IPS-15b (cell line): ENCODE measurements at regions not wholly inside any gene's neighbourhood (a gene's known extent, or its start where the extent isn't known, plus 50 kb on each side); places are given as distances from the start of the nearest gene placed in this dataset.
A peak's percentile ranks its signal among the peaks of the same experiment; 100 is the strongest.

ENCODE experiments used
- H3K27me3 ChIP-seq: one replicate; pipeline ENCODE4 v1.6.1; 2013; ENCODE audit warnings: low read length; ENCODE audit not compliant: control insufficient read depth, insufficient read depth
- H3K36me3 ChIP-seq: one replicate; pipeline ENCODE4 v1.6.1; 2013; ENCODE audit warnings: low read length; ENCODE audit not compliant: control insufficient read depth, insufficient read depth
- H3K4me1 ChIP-seq: one replicate; pipeline ENCODE4 v1.6.1; 2013; ENCODE audit warnings: mild to moderate bottlenecking, low read length; ENCODE audit not compliant: control insufficient read depth, insufficient read depth
- H3K4me3 ChIP-seq: one replicate; pipeline ENCODE4 v1.5.1; 2013; ENCODE audit warnings: low read depth, low read length
- H3K9ac ChIP-seq: one replicate; pipeline ENCODE4 v1.6.1; 2013; ENCODE audit warnings: low read depth, mild to moderate bottlenecking, low read length
- H3K9me3 ChIP-seq: one replicate; pipeline ENCODE4 v1.6.1; 2013; ENCODE audit warnings: mild to moderate bottlenecking, low read length; ENCODE audit not compliant: control insufficient read depth, insufficient read depth

DNA sequence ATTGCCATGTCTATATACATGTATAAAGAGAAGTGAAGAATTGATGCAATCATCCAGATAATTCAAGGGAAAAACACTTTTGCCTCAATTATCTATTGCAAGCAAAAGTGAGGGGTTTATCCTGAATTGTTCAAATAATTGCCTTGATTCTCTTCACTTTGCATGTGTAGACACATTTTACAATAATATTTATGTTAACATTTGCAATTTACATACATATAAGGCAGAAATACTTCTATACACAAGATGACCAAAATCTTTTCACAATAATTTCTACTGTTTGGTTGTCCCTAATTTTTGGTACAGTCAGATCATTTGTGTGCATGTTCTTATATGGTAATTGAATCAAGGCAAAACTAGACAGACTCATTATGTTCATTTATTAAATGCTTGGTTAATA is 285.3 kb upstream of the TMEM161B start:
- H3K36me3 ChIP-seq = no peaks in the 10 kb centered on the region
- no peaks in the 10 kb centered on the region for H3K9me3 ChIP-seq
- H3K27me3 ChIP-seq = no peaks in the 10 kb centered on the region

DNA sequence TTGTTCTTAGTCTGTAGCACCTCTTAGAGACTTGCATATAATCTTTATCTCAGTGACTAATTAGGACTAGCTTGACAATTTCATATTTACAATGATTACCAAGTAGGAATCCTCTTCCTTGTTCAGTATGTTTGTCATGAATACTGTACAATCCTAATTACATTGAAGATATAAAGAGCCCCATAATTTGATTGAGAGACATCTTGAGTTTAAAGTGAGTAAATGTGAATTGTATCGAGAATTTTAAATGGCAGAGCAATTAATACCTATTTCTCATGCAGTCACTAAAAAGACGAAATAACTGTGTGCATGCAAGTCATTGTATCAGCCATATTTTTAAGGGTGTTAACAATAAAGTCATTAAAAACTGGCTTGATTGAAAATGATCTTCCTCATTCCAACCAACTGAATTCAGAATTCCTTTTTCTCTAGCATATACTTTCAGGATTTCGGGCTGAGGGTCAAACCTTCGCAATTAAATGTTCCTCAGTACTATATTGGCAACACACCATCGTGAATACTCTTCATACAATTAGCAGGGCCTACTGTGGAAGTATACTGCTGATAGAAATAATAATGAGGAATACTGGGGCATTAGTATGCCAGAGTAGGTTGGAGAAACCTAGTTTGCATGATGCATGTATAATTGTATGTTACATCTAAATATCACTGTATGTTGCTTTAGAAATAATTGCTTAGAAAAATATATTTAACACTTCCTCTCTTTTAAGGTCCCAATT is 284.7 kb upstream of the TMEM161B start:
- H3K36me3 ChIP-seq = no peaks in the 10 kb centered on the region
- no peak overlapping the region for H3K9ac ChIP-seq
- no peaks in the 10 kb centered on the region for H3K9me3 ChIP-seq
- H3K27me3 ChIP-seq = no peaks in the 10 kb centered on the region
- peaks cover 16% of the 10 kb centered on the region for H3K4me1 ChIP-seq
- H3K4me3 ChIP-seq = no peak overlapping the region

More for the DNA sequence above, 285.3 kb upstream of the TMEM161B start:
- no peak overlapping the region for H3K9ac ChIP-seq
- peaks cover 16% of the 10 kb centered on the region for H3K4me1 ChIP-seq
- H3K4me3 ChIP-seq = no peak overlapping the region

DNA sequence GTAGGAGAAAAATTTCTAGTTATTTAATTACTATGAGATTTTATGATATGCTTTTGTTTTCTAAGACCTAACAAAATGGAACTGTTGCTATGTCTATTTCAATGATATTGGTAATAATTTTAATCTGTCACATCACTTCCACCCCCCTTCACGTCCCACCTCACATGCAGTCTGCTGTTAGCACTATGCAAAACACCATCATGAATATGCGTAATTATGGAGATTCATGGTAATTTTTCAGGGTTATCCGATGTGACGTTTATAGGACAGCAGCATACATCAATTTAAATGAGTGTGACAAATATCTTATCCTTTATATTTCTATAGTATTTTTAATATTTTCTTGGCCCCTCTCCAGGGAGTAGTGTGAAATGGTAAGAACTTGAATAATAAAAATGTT is 283.8 kb upstream of the TMEM161B start:
- Histone ChIP-seq H3K36me3 (no peaks in the 10 kb centered on the region), H3K27me3 (no peaks in the 10 kb centered on the region), H3K4me3 (no peak overlapping the region), H3K9me3 (no peaks in the 10 kb centered on the region), H3K9ac (no peak overlapping the region), H3K4me1 (peaks cover 16% of the 10 kb centered on the region)

DNA sequence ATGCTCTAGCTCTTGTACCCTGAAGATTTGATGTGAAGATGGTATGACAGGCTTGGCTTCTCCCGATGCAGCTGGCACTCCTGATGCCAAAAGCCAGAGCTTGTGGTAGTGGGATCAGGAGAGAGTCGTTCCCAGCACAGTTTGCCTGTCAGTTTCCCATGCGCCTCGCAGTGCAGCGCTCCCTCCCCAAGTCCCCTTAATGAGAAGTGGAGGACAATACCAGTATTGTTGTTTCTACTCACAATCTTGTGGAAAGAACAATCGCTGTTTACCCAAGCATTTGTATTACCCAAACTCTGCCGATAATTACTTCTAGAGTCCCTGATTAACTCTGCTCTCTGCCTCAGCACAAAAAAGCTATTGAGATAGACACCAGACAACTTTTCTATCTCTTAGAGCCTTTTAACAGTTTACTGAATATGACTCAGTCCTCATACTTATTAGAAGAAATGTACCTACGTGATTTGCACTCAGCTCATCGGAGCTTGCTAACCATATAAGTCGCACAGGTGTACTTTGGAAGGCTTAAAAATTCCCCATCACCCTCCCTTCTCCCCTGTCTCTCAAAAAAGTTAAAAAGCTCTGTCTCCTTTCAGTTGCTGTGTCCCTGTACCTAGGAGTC is 283.2 kb upstream of the TMEM161B start:
- H3K9ac ChIP-seq = no peak overlapping the region
- no peaks in the 10 kb centered on the region for H3K27me3 ChIP-seq
- no peaks in the 10 kb centered on the region for H3K36me3 ChIP-seq
- H3K9me3 ChIP-seq = no peaks in the 10 kb centered on the region
- no peak overlapping the region for H3K4me3 ChIP-seq
- peaks cover 16% of the 10 kb centered on the region for H3K4me1 ChIP-seq

DNA sequence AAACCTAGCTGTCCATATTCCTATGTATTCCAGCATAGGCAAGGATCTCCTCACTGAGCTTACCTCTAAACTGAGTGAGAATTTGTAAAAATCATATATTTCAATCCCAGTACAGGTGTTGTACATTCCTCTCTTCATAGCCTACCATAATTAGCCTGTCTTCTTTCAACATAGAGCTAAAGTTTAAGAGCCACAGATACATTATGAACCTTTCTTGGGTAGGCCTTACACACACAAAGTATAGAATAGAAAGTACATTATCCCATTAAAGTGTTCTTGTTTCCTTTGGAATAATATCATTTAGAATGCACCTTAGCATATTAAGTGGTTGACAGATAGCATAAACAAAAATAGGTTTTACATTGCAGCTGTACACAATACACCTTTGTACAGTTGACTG is 282.1 kb upstream of the TMEM161B start:
- Histone ChIP-seq H3K27me3 (no peaks in the 10 kb centered on the region), H3K36me3 (no peaks in the 10 kb centered on the region), H3K4me3 (no peak overlapping the region), H3K4me1 (peaks cover 9% of the 10 kb centered on the region), H3K9ac (no peak overlapping the region), H3K9me3 (no peaks in the 10 kb centered on the region)

DNA sequence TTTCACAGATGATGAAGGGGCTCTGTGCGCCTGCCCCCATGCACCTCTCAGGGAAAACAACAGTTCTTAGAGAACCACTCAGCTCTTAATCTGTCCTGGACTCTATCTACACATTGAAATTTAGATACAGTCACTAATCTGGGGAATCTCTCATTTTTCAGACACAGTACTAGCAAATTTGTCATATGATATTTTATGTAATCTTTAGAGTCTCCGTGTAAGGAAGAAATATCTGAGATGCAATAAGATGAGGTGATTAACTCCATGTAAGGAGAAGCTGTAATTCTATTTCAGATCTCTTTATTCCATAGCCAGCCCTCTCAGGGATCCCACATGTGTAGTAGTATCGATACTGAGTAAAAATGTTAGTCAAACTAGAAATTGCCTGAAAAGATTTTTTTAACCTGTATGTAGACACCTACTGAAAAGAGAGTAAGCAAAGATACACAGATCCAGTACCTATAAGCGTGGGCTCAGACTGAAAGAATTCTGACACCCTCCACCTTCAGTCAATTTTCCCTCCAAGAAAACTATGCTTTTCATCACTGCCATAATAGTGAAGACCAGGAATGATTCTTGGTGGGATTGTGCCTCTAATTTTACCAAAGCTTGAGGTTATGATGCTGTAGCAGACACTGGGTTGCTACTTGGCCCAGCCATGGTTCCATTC is 279.6 kb upstream of the TMEM161B start:
- H3K9me3 ChIP-seq = no peaks in the 10 kb centered on the region
- H3K36me3 ChIP-seq = no peaks in the 10 kb centered on the region
- no peak overlapping the region for H3K4me3 ChIP-seq
- no peaks in the 10 kb centered on the region for H3K27me3 ChIP-seq
- H3K4me1 ChIP-seq = peaks cover 5% of the 10 kb centered on the region
- no peak overlapping the region for H3K9ac ChIP-seq

DNA sequence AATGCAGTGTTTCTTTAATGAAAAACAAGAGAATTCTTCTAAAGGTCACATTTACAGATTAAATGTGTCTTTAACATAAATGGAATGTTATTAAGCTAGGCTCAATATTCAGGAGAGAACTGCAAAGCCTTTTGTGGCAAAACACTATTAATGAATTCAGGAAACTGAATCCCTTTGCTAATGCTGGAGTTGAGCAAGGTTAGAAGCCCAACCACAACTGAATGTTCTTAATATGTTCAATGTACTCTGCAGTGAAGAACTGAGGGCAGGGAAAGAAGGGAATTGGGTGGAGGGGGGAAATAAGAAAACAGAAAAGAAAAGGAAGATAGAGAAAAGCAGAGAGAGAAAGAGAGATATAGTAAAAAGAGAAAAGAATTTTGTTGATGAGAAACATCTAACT is 276.7 kb upstream of the TMEM161B start:
- H3K9ac ChIP-seq = no peak overlapping the region
- H3K4me1 ChIP-seq = peaks cover 3% of the 10 kb centered on the region
- H3K9me3 ChIP-seq = no peaks in the 10 kb centered on the region
- H3K27me3 ChIP-seq = no peaks in the 10 kb centered on the region
- H3K4me3 ChIP-seq = no peak overlapping the region
- no peaks in the 10 kb centered on the region for H3K36me3 ChIP-seq

DNA sequence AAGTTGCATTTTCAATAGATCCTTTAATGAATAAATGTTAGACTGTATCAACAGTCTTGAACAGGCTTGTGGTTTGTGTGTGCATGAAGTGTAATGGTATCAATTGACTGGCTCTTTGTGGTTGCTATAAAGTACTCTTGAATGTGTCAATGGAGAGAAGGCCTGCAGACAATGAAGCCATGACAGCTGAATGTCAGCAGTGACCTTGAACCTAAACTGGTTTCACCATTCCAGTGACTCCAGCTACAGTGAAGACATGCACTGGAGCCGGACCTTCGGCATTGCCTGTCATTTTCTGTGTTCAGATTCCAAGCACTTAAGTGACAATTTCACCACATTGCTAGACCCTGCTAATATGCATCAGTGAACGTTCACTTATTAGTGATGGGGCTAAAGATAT is 276.0 kb upstream of the TMEM161B start:
- no peaks in the 10 kb centered on the region for H3K36me3 ChIP-seq
- H3K27me3 ChIP-seq = no peaks in the 10 kb centered on the region
- H3K9ac ChIP-seq = no peak overlapping the region
- H3K9me3 ChIP-seq = no peaks in the 10 kb centered on the region
- no peak overlapping the region for H3K4me3 ChIP-seq
- H3K4me1 ChIP-seq = peaks cover 5% of the 10 kb centered on the region

DNA sequence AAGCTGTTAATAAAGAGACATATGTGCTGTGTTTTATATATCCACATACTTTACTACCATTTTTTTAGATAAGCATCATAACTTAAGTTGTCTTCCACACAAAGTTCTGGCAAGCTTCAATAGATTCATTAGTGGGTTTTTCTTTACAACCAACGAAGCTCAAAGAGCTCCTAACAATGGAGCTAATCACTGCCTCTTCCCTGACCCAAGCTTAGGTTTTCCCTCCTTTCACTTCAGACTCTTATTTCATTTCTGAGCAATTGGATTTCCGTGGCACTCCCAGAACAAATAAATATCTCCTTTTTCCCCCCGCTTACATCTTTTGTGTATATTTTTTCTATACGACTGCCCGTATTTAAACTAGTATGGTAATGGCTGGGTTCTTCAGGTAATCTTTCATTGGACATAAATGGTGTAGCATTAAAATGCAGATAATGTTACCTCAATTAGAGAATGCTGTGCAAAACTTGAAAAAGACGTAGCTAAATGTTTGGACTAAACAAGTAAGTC is 275.5 kb upstream of the TMEM161B start:
- no peaks in the 10 kb centered on the region for H3K9me3 ChIP-seq
- peaks cover 5% of the 10 kb centered on the region for H3K4me1 ChIP-seq
- no peaks in the 10 kb centered on the region for H3K27me3 ChIP-seq
- no peak overlapping the region for H3K4me3 ChIP-seq
- H3K36me3 ChIP-seq = no peaks in the 10 kb centered on the region
- no peak overlapping the region for H3K9ac ChIP-seq

DNA sequence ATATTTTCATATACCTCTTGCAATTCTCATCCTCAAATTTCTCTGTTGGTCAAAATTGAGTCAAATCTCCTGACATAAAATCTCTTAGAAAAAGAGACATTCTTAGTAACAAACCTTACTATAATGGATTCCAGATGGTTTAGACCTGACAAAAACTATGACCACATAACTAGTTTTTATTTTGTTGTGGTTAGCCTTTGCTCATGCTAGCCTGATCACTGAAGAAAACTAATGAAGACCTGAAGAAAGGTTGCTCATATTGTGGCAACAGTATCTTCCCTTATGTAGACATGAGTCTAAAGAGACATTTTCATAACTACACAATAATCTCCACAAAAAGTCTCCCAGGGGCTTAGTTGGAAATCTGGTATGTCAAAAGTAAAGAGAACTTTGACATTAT is 274.1 kb upstream of the TMEM161B start:
- no peaks in the 10 kb centered on the region for H3K36me3 ChIP-seq
- no peaks in the 10 kb centered on the region for H3K27me3 ChIP-seq
- H3K9me3 ChIP-seq = no peaks in the 10 kb centered on the region
- no peak overlapping the region for H3K9ac ChIP-seq
- H3K4me1 ChIP-seq = peaks cover 5% of the 10 kb centered on the region
- no peak overlapping the region for H3K4me3 ChIP-seq

DNA sequence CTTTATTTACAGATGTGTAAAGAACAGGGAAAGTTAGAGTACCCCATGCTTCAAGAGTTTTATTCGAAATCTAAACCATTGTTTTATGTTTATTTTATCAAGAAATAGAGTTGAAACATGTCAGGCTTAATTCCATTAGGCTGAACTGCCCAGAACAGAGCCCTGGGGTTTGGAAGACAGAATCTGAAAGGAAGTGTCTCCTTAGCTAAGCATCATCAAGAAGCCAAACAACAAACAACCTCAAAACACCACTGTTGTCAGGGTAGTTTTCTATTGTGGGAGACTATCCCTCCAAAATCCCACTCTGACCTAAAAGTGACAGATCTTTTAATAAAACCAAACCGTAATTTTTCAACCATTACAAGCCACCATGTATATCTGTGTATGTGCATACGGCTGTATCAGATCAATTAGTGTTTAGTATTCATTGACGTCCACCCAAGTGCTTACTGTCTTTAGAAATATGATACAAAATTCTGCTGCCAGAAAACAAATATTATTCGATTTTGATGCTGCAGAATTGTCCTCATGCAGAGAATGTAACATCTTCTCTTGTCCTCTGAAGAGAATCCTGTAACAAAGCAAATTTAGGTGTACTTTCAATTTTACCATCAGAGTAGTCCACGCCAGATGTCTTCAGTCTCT is 271.9 kb upstream of the TMEM161B start:
- no peaks in the 10 kb centered on the region for H3K9me3 ChIP-seq
- H3K36me3 ChIP-seq = no peaks in the 10 kb centered on the region
- H3K27me3 ChIP-seq = no peaks in the 10 kb centered on the region
- H3K9ac ChIP-seq = no peak overlapping the region
- H3K4me1 ChIP-seq = peaks cover 5% of the 10 kb centered on the region
- H3K4me3 ChIP-seq = peak overlapping the region; percentile 4
